C4-2B (cell line): ENCODE measurements at regions not wholly inside any gene's neighbourhood (a gene's known extent, or its start where the extent isn't known, plus 50 kb on each side); places are given as distances from the start of the nearest gene placed in this dataset.

Experiments used
- ZFX ChIP-seq: fragments of 450-650 bp; IDR thresholded peaks from 2 replicates; pipeline ENCODE4 v1.6.1; 2017
- TF ChIP-seq, protein P1 (sequence below): fragments of 450-650 bp; conservative IDR thresholded peaks from 2 replicates; pipeline ENCODE4 v1.5.1; 2017; ENCODE audit warnings: mild to moderate bottlenecking

DNA sequence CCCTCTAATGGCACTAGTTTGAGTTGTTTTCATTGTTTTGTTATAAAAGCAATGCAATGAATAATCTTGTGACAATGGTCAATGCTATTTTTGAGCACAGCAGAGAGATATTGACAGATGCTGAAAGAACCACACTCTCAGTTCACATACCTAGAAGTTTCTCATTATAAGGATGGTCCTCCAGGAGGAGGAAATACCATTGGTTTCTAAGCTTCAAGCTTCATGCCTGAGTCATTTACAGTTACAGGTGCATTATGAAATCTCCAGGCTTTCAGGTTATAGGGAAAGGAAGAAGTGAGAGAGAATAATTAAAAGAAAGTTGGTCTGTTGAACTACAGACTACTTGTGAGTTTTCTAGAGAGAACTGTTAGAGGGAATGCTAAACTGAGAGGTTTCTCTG is 75.3 kb downstream of the PWWP3B start:
- TF ChIP-seq, protein P1, sequence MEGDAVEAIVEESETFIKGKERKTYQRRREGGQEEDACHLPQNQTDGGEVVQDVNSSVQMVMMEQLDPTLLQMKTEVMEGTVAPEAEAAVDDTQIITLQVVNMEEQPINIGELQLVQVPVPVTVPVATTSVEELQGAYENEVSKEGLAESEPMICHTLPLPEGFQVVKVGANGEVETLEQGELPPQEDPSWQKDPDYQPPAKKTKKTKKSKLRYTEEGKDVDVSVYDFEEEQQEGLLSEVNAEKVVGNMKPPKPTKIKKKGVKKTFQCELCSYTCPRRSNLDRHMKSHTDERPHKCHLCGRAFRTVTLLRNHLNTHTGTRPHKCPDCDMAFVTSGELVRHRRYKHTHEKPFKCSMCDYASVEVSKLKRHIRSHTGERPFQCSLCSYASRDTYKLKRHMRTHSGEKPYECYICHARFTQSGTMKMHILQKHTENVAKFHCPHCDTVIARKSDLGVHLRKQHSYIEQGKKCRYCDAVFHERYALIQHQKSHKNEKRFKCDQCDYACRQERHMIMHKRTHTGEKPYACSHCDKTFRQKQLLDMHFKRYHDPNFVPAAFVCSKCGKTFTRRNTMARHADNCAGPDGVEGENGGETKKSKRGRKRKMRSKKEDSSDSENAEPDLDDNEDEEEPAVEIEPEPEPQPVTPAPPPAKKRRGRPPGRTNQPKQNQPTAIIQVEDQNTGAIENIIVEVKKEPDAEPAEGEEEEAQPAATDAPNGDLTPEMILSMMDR, result no peak
- no peak for TF ChIP-seq ZFX
